NT2/D1 (cell line): ENCODE measurements at regions not wholly inside any gene's neighbourhood (a gene's known extent, or its start where the extent isn't known, plus 50 kb on each side); places are given as distances from the start of the nearest gene placed in this dataset.

Experiments used
- DNase-seq: peaks from one replicate; pipeline ENCODE4 v3.0.0-alpha.2; 2011; ENCODE audit warnings: low read depth, low spot score
- H3K27me3 ChIP-seq: 2 replicates; pipeline ENCODE4 v1.6.0; 2011; ENCODE audit warnings: mild to moderate bottlenecking; ENCODE audit not compliant: insufficient read length, insufficient read depth
- H3K36me3 ChIP-seq: 2 replicates; pipeline ENCODE4 v1.6.1; 2011; ENCODE audit warnings: mild to moderate bottlenecking, low read length, mixed read lengths; ENCODE audit not compliant: insufficient read depth, insufficient read length
- H3K4me1 ChIP-seq: 2 replicates; pipeline ENCODE4 v1.5.1; 2011; ENCODE audit not compliant: insufficient read depth, insufficient read length
- H3K4me3 ChIP-seq: 2 replicates; pipeline ENCODE4 v1.5.1; 2011; ENCODE audit warnings: low read depth; ENCODE audit not compliant: insufficient read length
- H3K9ac ChIP-seq: 2 replicates; pipeline ENCODE4 v1.6.0; 2011; ENCODE audit warnings: low read depth; ENCODE audit not compliant: insufficient read length
- H3K9me3 ChIP-seq: 2 replicates; pipeline ENCODE4 v1.5.1; 2011; ENCODE audit warnings: mild to moderate bottlenecking, low read length; ENCODE audit not compliant: insufficient read depth
- SUZ12 ChIP-seq: IDR thresholded peaks from 2 replicates; pipeline ENCODE4 v1.6.1; 2011; ENCODE audit not compliant: insufficient read length, insufficient read depth; ENCODE audit errors: extremely low read depth
- YY1 ChIP-seq: IDR thresholded peaks from 2 replicates; pipeline ENCODE4 v1.6.1; 2011; ENCODE audit not compliant: insufficient read length, insufficient read depth
- ZNF274 ChIP-seq: IDR thresholded peaks from 2 replicates; pipeline ENCODE4 v1.6.1; 2011; ENCODE audit warnings: mild to moderate bottlenecking, low read depth, low read length

GRCh38 chr21:16087523-16087922, 357.7 kb downstream of the USP25 start:
- DNase-seq: no peak
- H3K27me3 ChIP-seq: no peaks in the 10 kb centered on the region
- no peaks in the 10 kb centered on the region for H3K4me1 ChIP-seq
- H3K4me3 ChIP-seq: no peak overlapping the region
- no peak for TF ChIP-seq YY1
- TF ChIP-seq SUZ12: no peak
- TF ChIP-seq ZNF274: no peak
- no peak overlapping the region for H3K9ac ChIP-seq
- no peaks in the 10 kb centered on the region for H3K9me3 ChIP-seq
- no peaks in the 10 kb centered on the region for H3K36me3 ChIP-seq

- no peak overlapping the region for H3K4me3 ChIP-seq
- no peak overlapping the region for H3K9ac ChIP-seq
- no peak for DNase-seq
- H3K4me1 ChIP-seq: no peaks in the 10 kb centered on the region
- TF ChIP-seq SUZ12 (no peak), ZNF274 (no peak), YY1 (no peak)
- no peaks in the 10 kb centered on the region for H3K36me3 ChIP-seq
- no peaks in the 10 kb centered on the region for H3K27me3 ChIP-seq
- H3K9me3 ChIP-seq: no peaks in the 10 kb centered on the region
Observed at GRCh38 chr21:16088056-16088455, 358.3 kb downstream of the USP25 start.

- Histone ChIP-seq H3K4me1 (no peaks in the 10 kb centered on the region), H3K27me3 (no peaks in the 10 kb centered on the region), H3K9ac (no peak overlapping the region), H3K36me3 (no peaks in the 10 kb centered on the region), H3K4me3 (no peak overlapping the region), H3K9me3 (no peaks in the 10 kb centered on the region)
- no peak for DNase-seq
- TF ChIP-seq SUZ12: no peak
- no peak for TF ChIP-seq YY1
- no peak for TF ChIP-seq ZNF274
Observed at GRCh38 chr21:16095005-16095404, 365.2 kb downstream of the USP25 start.

- H3K4me1 ChIP-seq: no peaks in the 10 kb centered on the region
- DNase-seq: no peak
- H3K9me3 ChIP-seq: no peaks in the 10 kb centered on the region
- H3K27me3 ChIP-seq: no peaks in the 10 kb centered on the region
- no peak overlapping the region for H3K9ac ChIP-seq
- no peaks in the 10 kb centered on the region for H3K36me3 ChIP-seq
- TF ChIP-seq YY1: no peak
- no peak for TF ChIP-seq SUZ12
- no peak for TF ChIP-seq ZNF274
- no peak overlapping the region for H3K4me3 ChIP-seq
Observed at GRCh38 chr21:16096988-16097387, 367.2 kb downstream of the USP25 start.

GRCh38 chr21:16102113-16102512, 372.3 kb downstream of the USP25 start:
- H3K4me1 ChIP-seq: no peaks in the 10 kb centered on the region
- DNase-seq: no peak
- no peak overlapping the region for H3K4me3 ChIP-seq
- H3K27me3 ChIP-seq: no peaks in the 10 kb centered on the region
- no peak overlapping the region for H3K9ac ChIP-seq
- no peaks in the 10 kb centered on the region for H3K36me3 ChIP-seq
- H3K9me3 ChIP-seq: no peaks in the 10 kb centered on the region
- TF ChIP-seq ZNF274 (no peak), YY1 (no peak), SUZ12 (no peak)

GRCh38 chr21:16108561-16109075, 378.8 kb downstream of the USP25 start:
- no peak for DNase-seq
- H3K27me3 ChIP-seq: no peaks in the 10 kb centered on the region
- no peaks in the 10 kb centered on the region for H3K4me1 ChIP-seq
- H3K9me3 ChIP-seq: no peaks in the 10 kb centered on the region
- H3K9ac ChIP-seq: no peak overlapping the region
- TF ChIP-seq SUZ12: no peak
- no peak for TF ChIP-seq ZNF274
- no peak for TF ChIP-seq YY1
- H3K4me3 ChIP-seq: no peak overlapping the region
- no peaks in the 10 kb centered on the region for H3K36me3 ChIP-seq

GRCh38 chr21:16113052-16113715, 383.4 kb downstream of the USP25 start:
- Histone ChIP-seq H3K27me3 (no peaks in the 10 kb centered on the region), H3K4me3 (no peak overlapping the region), H3K36me3 (no peaks in the 10 kb centered on the region), H3K9me3 (no peaks in the 10 kb centered on the region), H3K4me1 (no peaks in the 10 kb centered on the region), H3K9ac (no peak overlapping the region)
- TF ChIP-seq ZNF274: no peak
- no peak for DNase-seq

GRCh38 chr21:16115461-16115860, 385.7 kb downstream of the USP25 start:
- Histone ChIP-seq H3K4me1 (no peaks in the 10 kb centered on the region), H3K27me3 (no peaks in the 10 kb centered on the region), H3K36me3 (no peaks in the 10 kb centered on the region), H3K9me3 (no peaks in the 10 kb centered on the region), H3K9ac (no peak overlapping the region), H3K4me3 (no peak overlapping the region)
- TF ChIP-seq SUZ12 (no peak), ZNF274 (no peak), YY1 (no peak)
- no peak for DNase-seq
